ENCODE measurements at regions not wholly inside any gene's neighbourhood (a gene's known extent, or its start where the extent isn't known, plus 50 kb on each side); places are given as distances from the start of the nearest gene placed in this dataset.

GRCh38 chr18:45328811-45329210 is 286.5 kb upstream of the SLC14A2 start:
- TF ChIP-seq MAX (IDR thresholded peaks at IDR 0.05; ENCODE audit: insufficient read depth, insufficient read length) (no peak), POLR2A (IDR thresholded peaks at IDR 0.05; ENCODE audit: low read depth, low read length) (no peak), EZH2 (IDR thresholded peaks at IDR 0.05; ENCODE audit: borderline replicate concordance, low read depth, low read length, severe bottlenecking) (no peak), POLR2AphosphoS5 (IDR thresholded peaks at IDR 0.05; ENCODE audit: insufficient read depth, low read depth, low read length) (no peak)

Measured in endothelial cell of umbilical vein (primary cell).